ENCODE measurements at regions not wholly inside any gene's neighbourhood (a gene's known extent, or its start where the extent isn't known, plus 50 kb on each side); places are given as distances from the start of the nearest gene placed in this dataset.
A peak's percentile ranks its signal among the peaks of the same experiment; 100 is the strongest.

GRCh38 chr5:148012801-148013200, 51.0 kb upstream of the SPINK5 start:
- DNase-seq (ENCODE audit: low read depth): no peak
- TF ChIP-seq, protein P1, sequence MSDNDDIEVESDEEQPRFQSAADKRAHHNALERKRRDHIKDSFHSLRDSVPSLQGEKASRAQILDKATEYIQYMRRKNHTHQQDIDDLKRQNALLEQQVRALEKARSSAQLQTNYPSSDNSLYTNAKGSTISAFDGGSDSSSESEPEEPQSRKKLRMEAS (IDR thresholded peaks at IDR 0.05; ENCODE audit: low read depth, low read length): no peak
- TF ChIP-seq CTCF (IDR thresholded peaks at IDR 0.05; ENCODE audit: low read depth, low read length) (no peak), MYC (IDR thresholded peaks at IDR 0.05; ENCODE audit: low read depth, low read length) (no peak), POLR2A (IDR thresholded peaks at IDR 0.05; ENCODE audit: extremely low read depth, insufficient read length) (no peak)
- H3K4me3 ChIP-seq (ENCODE audit: low read depth, low read length): no peak overlapping the region

DNA sequence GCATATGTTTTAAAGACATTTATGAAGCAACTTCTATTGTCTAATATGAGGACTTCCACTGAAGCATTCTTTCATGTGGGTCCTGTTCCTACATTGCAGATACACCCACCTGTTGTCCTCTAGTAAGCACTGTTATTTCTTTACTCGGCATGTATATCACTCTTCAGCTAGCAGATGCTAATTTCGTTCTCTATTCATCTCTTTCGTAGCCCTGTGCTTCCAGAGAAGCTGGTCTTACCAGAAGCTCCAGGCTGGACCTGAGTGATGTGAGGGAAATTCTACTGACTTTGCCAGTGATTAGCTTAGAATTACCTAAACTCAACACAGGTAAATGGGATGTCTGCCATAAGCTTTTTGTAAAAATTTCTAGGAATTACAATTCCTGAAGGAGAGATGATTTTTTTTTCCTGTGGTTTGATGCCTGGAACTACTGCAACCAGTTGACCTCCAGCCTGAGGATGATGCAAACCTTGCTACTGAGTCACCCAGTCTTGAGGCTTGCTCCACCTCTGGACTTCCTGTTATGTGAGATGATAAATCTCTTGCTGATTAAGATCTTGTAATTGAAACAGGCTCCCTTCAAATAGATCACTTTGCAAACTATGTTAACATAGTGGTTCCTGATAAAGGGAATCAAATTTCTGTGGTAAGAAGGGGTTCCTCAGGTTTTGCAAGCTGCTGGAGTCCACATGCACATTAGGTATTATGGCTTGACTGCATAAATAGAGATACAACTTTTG, 52.2 kb upstream of the SPINK5 start:
- peak; percentile 67 for DNase-seq (ENCODE audit: low read depth)
- no peak overlapping the region for H3K4me3 ChIP-seq (ENCODE audit: low read depth, low read length)
- TF ChIP-seq POLR2A (IDR thresholded peaks at IDR 0.05; ENCODE audit: extremely low read depth, insufficient read length): no peak
- TF ChIP-seq, protein P1 (IDR thresholded peaks at IDR 0.05; ENCODE audit: low read depth, low read length): no peak
- no peak for TF ChIP-seq CTCF (IDR thresholded peaks at IDR 0.05; ENCODE audit: low read depth, low read length)
- TF ChIP-seq MYC (IDR thresholded peaks at IDR 0.05; ENCODE audit: low read depth, low read length): no peak

DNA sequence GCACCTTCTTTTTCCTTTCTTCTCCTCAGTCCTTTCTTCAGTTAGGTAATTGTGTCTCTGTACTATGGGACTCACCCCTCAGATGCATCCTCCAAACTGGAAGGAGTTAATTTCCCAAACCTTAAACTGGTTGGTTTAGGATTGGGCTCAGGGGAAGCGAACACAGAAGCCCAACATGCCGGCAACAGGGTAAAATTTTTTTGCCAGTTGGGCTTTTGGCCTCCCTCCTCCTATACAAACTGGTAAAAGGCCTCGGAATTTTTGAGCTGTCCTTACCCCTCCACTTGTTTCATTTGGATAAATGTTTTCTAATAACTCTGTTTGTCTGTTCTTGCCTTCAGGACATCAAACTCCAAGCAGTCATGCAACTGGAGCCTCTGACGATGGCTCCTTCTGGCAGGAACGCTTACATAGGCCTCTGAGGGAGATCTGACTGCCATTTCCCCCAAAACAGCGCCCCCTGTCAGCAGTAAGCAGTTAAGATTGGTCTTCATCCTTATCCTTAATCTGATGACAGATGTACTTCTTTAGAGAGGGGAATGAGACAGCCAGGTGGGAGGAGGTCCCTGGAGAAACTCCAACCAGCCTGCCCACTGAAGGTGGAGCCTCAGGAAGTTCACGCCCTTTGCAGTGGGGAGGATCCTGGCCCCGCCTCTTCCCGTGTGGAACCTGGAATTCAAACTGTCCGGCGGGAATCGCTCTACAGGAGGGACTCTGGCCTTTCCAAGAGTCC, 57.8 kb upstream of the SPINK5 start:
- DNase-seq (ENCODE audit: low read depth): peak; percentile 48
- peak; percentile 38 for TF ChIP-seq CTCF (IDR thresholded peaks at IDR 0.05; ENCODE audit: low read depth, low read length)
- TF ChIP-seq, protein P1 (IDR thresholded peaks at IDR 0.05; ENCODE audit: low read depth, low read length): no peak
- H3K4me3 ChIP-seq (ENCODE audit: low read depth, low read length): no peak overlapping the region

DNA sequence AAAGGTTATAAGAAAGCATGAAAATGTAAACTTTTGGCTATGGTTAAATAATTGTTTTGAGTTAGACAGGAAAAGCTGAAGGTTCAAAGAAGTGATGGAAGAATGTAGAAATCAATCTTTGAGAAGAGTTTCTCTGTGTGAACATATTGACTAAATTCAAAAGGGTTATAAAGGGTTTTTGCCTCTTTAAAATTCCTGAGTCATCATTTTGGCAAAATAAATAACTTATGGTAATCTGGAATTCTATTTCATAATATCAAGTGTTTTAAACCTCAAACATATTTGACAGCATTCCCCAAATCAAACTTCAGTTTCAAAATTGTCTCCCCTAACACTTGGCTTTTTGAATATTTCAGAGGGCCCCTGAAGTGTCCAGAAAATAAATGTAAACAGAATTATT, 60.6 kb upstream of the SPINK5 start:
- no peak for DNase-seq (ENCODE audit: low read depth)
- TF ChIP-seq CTCF (IDR thresholded peaks at IDR 0.05; ENCODE audit: low read depth, low read length) (no peak), POLR2A (IDR thresholded peaks at IDR 0.05; ENCODE audit: extremely low read depth, insufficient read length) (no peak), MYC (IDR thresholded peaks at IDR 0.05; ENCODE audit: low read depth, low read length) (no peak)
- TF ChIP-seq, protein P1 (IDR thresholded peaks at IDR 0.05; ENCODE audit: low read depth, low read length): no peak
- H3K4me3 ChIP-seq (ENCODE audit: low read depth, low read length): no peak overlapping the region

- TF ChIP-seq CTCF (IDR thresholded peaks at IDR 0.05; ENCODE audit: low read depth, low read length): no peak
- TF ChIP-seq POLR2A (IDR thresholded peaks at IDR 0.05; ENCODE audit: extremely low read depth, insufficient read length): no peak
- no peak for TF ChIP-seq MYC (IDR thresholded peaks at IDR 0.05; ENCODE audit: low read depth, low read length)
- TF ChIP-seq, protein P1 (IDR thresholded peaks at IDR 0.05; ENCODE audit: low read depth, low read length): no peak
- no peak overlapping the region for H3K4me3 ChIP-seq (ENCODE audit: low read depth, low read length)
- DNase-seq (ENCODE audit: low read depth): no peak
Measured at GRCh38 chr5:148002451-148002850, 61.3 kb upstream of the SPINK5 start.

Measured in NB4 (cell line).